ENCODE measurements at regions not wholly inside any gene's neighbourhood (a gene's known extent, or its start where the extent isn't known, plus 50 kb on each side); places are given as distances from the start of the nearest gene placed in this dataset.

- TF ChIP-seq STAT1 (IDR thresholded peaks at IDR 0.05; ENCODE audit: unreplicated experiment) (no peak), REST (IDR thresholded peaks at IDR 0.05; ENCODE audit: unreplicated experiment) (no peak), ZNF331 (CRISPR knock-in tag; IDR thresholded peaks at IDR 0.05; ENCODE audit: low read depth) (no peak), POLR2AphosphoS5 (IDR thresholded peaks at IDR 0.05; ENCODE audit: low read depth) (no peak), CTCF (conservative IDR thresholded peaks at IDR 0.05; ENCODE audit: low read depth in 2 of 2) (no peak), ZNF114 (CRISPR knock-in tag; IDR thresholded peaks at IDR 0.05) (no peak), EZH2phosphoT487 (IDR thresholded peaks at IDR 0.05; ENCODE audit: unreplicated experiment) (no peak), JUNB (IDR thresholded peaks at IDR 0.05; ENCODE audit: unreplicated experiment) (no peak)
Measured at GRCh38 chr1:189646066-189646465, 831.6 kb downstream of the BRINP3 start (continued).

GRCh38 chr1:189654906-189655305, 822.8 kb downstream of the BRINP3 start:
- Histone ChIP-seq H3K79me2 (replicated peaks; ENCODE audit: insufficient read depth) (no peaks in the 10 kb centered on the region), H3F3A (replicated peaks; ENCODE audit: low read depth) (no peaks in the 10 kb centered on the region), H3K27ac (ENCODE audit: low read depth) (no peak overlapping the region), H3K4me3 (no peak overlapping the region), H3K27me3 (ENCODE audit: insufficient read depth) (no peaks in the 10 kb centered on the region), H2AFZ (no peak overlapping the region), H3K9me2 (ENCODE audit: insufficient read depth) (no peaks in the 10 kb centered on the region), H4K20me1 (replicated peaks; ENCODE audit: insufficient read depth) (no peaks in the 10 kb centered on the region), H3K36me3 (ENCODE audit: insufficient read depth) (no peaks in the 10 kb centered on the region), H3K4me2 (no peak overlapping the region), H3K4me1 (ENCODE audit: insufficient read depth) (no peaks in the 10 kb centered on the region)
- H3K27me3 Mint-ChIP-seq (ENCODE audit: insufficient read depth, low read depth, poor library complexity): no peaks in the 10 kb centered on the region
- no peak for ATAC-seq
- no peak for DNase-seq (ENCODE audit: low spot score)
- H3K4me3 Mint-ChIP-seq: no peak overlapping the region
- no peaks in the 10 kb centered on the region for H3K36me3 Mint-ChIP-seq (ENCODE audit: low read depth)
- no peaks in the 10 kb centered on the region for H3K9me3 Mint-ChIP-seq
- no peak overlapping the region for H3K27ac Mint-ChIP-seq
- no peaks in the 10 kb centered on the region for H3K4me1 Mint-ChIP-seq
- TF ChIP-seq NANOG (IDR thresholded peaks at IDR 0.05; ENCODE audit: borderline replicate concordance): no peak
- no peak for TF ChIP-seq REST (IDR thresholded peaks at IDR 0.05; ENCODE audit: unreplicated experiment)
- TF ChIP-seq EZH2phosphoT487 (IDR thresholded peaks at IDR 0.05; ENCODE audit: unreplicated experiment): no peak
- no peak for TF ChIP-seq ZNF114 (CRISPR knock-in tag; IDR thresholded peaks at IDR 0.05)
- TF ChIP-seq POLR2AphosphoS5 (IDR thresholded peaks at IDR 0.05; ENCODE audit: low read depth): no peak
- no peak for TF ChIP-seq STAT1 (IDR thresholded peaks at IDR 0.05; ENCODE audit: unreplicated experiment)
- TF ChIP-seq ETS1 (IDR thresholded peaks at IDR 0.05): no peak
- TF ChIP-seq ZNF331 (CRISPR knock-in tag; IDR thresholded peaks at IDR 0.05; ENCODE audit: low read depth): no peak
- TF ChIP-seq CTCF (conservative IDR thresholded peaks at IDR 0.05; ENCODE audit: low read depth in 2 of 2): no peak
- TF ChIP-seq CREB1 (CRISPR knock-in tag; IDR thresholded peaks at IDR 0.05; ENCODE audit: low read depth): no peak
- no peak for TF ChIP-seq EZH2 (IDR thresholded peaks at IDR 0.05; ENCODE audit: low read depth, unreplicated experiment)

Data from GM23338 (cell line).